Fibroblast of skin of left biceps (primary cell): ENCODE measurements at regions not wholly inside any gene's neighbourhood (a gene's known extent, or its start where the extent isn't known, plus 50 kb on each side); places are given as distances from the start of the nearest gene placed in this dataset.
"Not testable (repeated sequence)": the region's sequence is repeated elsewhere in the genome, so short reads cannot be mapped to it uniquely, and the experiment has no call there.

Experiments used
- DNase-seq, 2 experiments: peaks; one replicate each; pipeline ENCODE4 v3.0.0-alpha.2; 2013; ENCODE audit warnings: low read depth in 2 of 2

DNA sequence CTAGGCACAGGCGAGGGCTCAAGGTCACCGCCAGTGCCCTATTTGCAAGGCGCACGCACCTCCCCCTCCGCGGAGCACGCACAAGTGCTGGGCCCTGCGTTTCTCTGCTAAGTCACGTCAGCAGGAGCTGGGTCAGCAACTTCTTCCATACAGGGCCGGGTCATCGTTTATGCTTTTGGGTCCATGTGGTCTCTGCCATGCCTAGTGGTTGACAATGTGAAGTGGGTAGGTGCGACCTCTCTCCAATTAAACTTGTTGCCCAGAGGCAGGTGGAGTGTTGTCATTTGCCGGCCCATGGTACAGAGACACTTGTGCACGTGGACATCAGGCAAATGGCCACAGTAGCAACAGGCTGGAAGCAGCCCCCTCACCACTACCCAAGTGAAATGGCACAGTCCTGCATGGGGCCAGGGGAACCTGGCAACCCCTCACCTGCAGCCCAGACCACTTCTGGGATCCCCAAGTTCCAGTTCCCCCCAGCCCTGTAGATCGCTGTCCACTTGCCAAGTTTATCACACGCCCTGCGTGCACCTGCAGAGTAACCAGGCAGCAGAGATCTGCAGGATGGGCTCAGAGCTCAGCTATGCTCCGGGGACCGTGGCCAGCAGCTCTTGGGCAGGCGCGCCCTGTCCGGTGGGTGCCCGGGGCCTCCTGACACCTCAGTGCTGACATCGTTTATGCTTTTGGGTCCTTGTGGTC, 86.1 kb upstream of the PPP2R2D start:
- DNase-seq = no peak

- no peak for DNase-seq
Measured at GRCh38 chr10:131815266-131816156, 85.3 kb upstream of the PPP2R2D start.

DNA sequence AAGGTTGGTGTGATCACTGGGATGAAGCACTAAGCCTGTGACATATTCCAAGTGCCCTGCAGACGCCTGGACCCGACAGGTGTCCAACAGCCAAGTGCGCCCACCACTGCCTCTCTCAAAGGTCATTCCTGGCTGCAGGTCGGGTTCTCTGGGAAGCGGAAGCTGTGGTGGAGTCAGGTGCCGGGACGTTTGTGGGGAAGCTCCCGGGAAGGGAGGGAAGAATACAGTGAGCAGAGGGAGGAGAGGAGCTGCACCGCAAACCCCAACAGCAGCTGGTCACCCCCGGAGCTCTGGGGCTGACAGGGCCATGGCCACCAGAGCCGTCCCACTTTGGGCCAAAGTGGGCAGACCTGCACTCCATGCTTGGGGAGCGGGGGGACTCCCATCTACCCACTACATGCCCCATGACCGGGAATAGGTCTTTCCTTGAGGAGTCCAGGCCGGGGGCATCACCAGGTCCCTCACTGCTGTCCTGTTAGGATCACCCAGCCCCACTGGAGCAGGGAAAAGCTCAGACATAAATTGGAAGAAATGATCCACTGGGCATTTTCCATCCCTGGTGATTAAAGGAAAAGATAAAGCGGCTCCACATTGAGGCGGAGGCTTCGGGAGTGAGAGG, 84.5 kb upstream of the PPP2R2D start:
- DNase-seq = no peak

DNA sequence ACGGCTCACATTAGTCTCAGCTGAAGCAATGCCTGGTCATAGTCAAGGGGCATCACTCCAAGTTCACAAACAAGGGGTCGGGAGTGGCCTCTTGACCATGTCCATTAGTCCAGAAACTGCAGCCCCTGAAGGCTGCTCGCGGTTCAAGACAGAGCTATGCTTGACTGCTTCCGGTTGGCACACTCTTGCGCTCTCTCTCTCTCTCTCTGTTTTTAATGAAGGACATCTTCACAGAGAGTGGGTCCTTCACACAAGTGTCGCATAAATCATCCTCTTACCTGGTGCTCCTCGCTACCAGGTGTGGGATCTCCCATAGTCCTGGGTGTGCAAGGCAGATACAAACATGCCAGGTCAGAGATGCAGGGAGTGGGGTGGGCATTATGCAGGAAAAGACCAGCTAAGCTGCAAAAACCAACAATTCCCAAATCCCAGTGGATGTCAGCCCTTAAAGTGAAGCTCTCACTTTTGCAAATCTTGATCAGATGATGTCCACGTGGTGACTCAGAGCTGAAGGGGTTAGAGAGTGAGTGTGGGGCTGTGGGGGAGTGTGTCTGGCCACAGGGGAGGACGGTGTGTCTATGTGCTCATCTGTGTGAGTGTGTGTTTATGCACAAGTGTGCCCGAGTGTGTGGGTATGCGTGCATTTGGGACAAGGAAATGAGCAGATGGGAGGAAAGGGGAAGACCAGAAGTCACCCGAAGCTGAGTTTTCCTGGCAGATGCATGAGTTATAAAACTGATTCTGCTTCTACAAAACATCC, 83.7 kb upstream of the PPP2R2D start:
- DNase-seq = no peak

- no peak for DNase-seq
Measured at GRCh38 chr10:131817866-131818509, 82.8 kb upstream of the PPP2R2D start.

DNA sequence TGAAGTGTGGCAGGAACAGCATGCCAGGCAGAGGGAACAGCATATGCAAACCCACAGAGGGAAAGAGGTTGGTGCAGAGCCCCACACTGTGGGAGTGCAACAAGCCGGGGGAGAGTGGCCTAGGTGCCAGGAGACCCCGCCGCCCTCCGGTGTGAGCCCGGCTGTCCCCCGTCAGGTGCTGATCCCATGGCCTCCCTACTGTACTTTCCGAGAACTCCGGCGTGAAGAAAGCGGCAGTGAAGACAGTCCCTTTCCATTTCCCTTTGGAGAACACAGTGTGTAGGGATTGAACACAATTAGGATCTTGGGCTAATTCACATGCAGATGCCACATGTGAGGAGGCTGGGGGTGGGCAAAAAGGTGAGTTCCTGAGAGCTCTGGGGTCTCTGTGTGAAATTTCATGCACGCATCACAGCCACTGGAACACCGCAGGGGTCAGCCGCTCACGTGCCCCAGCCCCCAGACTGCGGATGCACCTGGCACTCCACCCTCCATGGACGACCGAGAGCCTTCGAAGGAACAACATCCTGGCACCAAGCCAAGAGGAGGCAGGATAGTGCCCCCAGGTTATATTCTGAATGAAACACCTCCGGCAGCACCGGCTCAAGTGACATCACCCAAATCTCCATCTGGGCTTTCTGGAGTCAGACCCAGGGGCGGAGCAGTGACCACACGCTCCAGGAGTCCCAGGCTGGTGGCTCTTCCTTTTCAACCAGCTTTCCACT, 82.1 kb upstream of the PPP2R2D start:
- no peak for DNase-seq

DNA sequence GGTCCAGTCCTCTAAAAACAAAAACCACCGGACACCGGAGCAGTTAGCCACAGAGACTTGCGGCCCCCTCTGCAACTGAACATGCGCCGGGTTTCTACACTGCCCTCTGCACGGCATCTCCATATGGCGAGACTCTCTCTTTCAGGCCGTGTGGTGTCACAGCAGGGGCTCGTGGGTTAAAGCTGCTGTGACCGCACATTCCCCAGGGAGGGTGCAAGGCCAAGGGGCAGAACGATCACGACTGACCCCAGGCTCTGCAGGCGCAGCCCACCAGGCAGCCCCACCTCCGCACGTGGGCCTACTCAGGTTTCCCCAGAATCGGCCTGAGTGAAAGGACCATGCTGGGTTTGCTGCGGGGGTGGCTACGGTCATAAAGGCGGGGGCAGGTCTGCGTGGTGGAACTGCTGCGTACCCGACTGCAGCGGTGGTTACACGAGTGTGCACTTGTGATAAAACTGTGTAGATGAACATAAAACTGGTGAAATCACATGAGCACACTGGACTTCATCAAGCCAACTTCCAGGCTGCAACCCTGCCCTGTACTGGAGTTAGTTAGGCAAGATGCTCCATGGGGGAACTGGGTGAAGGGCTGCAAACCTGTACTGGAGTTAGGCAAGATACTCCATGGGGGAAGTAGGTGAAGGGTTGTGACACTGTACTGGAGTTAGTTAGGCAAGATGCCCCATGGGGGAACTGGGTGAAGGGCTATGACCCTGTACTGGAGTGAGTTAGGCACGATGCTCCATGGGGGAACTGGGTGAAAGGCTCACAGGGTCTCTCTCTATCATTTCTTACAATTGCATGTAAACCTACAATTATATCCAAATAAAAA, 81.4 kb upstream of the PPP2R2D start:
- DNase-seq = no peak

GRCh38 chr10:131820626-131821025, 80.2 kb upstream of the PPP2R2D start:
- no peak for DNase-seq

DNA sequence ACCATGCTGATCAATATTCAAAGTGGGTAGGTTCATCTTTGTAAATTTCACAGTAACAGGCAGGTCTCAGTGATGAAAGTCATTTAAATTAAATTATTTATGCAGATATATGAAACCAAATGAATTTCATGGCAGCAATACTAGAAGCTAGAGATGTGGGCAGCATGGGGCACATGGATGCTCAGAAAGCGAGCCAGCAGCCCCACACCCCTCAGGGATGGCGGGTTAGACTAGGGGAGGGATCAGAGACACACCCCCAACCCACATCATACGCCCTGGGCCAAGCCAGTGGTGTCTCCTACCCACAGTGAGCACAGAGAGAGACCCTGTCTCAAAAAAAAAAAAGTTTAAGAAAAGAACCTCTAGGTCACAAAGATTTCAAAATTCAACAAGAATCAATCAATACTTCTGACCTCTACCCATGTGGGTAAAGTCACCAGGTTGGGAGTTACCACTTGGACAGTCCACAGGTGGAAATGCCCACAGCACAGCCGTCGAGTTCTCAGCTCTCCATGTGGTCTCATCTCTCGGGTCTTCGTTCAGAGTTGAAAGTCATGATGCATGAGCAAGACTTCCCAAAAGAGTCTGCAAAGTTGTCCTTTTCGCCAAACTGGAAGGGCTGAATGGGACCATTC, 79.3 kb upstream of the PPP2R2D start:
- no peak for DNase-seq

DNA sequence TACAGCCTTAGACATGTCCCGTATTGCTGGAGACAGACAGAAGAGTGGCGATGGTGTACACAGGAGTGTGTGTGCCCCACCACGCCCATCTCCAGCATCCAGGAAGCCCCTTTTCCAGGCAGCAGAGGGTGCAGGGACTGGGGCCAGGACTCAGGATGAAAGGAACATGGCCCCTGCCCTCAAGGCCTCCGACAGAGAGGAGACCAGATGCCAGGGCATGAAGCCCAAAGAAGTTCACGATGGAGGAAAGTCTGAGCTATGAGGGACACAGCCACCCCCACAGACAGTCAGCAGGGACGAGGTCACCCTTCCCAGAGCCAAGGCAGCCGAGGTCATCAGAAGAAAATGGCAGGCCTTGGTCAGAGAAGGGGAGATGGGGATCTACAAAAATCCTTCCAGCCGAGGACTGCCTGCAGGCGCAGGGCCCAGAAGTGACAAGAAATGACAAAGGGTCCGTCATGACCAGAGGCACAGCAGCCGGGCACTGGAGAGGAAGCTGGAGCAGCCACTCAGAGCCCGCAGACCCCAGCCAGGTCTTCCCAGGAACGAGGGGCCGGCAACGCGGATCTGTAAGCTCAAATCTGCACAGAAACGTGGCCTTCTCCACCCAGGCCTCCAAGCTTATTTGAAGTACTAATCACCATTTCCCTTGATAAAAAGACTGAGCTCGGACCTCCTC, 78.7 kb upstream of the PPP2R2D start:
- no peak for DNase-seq

DNA sequence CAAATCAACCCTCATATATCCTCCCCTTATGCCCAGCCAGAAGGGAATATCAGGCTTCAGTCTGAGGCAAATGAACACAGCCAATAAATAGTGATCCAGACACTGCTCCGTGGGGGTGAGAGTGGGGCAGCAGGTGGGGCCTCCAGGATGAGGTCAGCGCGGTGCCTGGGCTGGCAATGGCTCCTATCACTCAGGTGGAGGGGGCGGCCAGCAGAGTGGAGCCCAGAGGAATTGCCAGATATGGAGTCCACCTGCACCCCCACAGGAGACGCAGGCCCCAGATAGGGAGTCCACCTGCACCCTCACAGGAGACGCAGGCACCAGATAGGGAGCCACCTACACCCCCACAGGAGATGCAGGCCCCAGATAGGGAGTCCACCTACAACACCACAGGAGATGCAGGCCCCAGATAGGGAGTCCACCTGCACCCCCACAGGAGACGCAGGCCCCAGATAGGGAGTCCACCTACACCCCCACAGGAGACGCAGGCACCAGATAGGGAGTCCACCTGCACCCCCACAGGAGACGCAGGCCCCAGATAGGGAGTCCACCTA, 78.0 kb upstream of the PPP2R2D start:
- no peak for DNase-seq

DNA sequence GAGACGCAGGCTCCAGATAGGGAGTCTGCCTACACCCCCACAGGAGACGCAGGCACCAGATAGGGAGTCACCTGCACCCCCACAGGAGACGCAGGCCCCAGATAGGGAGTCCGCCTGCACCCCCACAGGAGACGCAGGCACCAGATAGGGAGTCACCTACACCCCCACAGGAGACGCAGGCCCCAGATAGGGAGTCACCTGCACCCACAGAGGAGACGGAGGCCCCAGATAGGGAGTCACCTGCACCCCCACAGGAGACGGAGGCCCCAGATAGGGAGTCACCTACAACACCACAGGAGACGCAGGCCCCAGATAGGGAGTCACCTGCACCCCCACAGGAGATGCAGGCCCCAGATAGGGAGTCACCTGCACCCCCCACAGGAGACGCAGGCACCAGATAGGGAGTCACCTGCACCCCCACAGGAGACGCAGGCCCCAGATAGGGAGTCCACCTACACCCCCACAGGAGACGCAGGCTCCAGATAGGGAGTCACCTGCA, 77.2 kb upstream of the PPP2R2D start:
- not testable (repeated sequence) for DNase-seq

DNA sequence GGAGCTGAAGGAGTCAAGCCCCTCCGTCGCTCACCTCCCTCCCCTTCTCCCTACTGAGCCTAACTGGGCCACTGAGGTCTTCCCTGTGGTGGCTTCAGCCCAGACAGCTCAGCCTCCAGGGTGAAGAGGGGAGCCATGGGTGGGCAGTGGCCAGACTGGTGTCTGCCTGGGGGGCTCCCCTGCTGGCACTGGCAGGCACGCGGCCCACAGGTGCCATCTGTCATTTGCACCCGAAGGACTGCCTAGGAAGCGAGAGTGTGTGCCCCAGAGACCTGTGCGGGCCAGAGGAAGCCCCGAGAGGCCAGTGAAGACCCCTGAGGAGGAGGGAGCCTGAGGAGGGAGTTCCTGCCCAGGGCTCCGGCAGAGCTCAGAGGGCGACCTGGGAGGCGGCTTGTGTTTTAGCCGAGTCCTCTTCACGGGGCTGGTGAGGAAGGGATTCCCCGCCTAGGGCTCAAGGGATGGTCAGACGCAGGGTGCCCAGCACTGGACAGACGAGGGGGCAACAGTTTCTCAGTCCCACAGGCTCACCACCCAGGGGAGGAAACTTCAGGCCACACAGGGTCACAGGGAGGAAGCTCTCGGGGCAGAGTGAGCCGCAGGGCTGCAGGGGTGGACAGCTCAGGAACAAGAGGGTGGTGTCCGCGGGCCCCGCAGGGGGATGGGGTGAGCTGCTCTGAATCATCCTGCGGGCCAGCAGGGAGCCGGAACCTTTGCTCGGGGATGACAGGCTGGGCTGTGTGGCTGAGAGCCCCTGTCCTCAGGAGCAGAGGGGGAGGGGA, 76.2 kb upstream of the PPP2R2D start:
- no peak for DNase-seq

GRCh38 chr10:131825150-131825848, 75.5 kb upstream of the PPP2R2D start:
- DNase-seq = no peak

DNA sequence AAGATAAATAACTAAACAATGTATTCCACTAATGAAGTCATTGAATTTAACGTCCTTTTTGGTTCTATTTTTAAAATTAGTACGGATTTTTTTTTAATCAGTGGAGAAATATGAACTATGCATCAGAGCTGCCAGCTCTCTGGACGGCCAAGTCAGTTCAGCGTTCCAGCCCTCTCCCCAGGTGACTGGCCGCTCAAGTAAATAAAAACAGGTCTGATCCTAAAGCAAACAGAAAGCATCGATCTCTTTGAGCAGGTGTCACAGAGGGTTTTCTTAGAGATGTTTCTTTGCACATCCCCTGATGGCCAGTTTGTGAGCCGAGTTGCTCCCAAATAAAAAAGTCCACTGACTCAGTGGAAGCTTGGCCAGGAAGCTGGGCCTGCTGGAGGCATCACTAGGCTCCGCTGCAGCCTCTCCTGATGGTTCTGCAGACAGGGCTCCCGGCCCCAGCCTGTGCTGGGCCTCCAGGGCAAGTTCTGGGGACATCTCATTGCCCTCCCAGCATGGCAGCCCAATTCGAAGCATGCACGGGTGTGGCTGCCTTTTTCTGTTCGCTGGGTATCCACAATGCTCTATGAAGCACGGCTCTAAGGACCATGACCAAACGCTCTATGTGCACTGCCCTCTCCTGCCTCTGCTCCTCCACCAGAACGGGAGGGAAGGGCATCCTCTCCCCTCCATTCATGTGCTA, 74.7 kb upstream of the PPP2R2D start:
- DNase-seq = no peak
